HG03103 (cell line): ENCODE measurements at regions not wholly inside any gene's neighbourhood (a gene's known extent, or its start where the extent isn't known, plus 50 kb on each side); places are given as distances from the start of the nearest gene placed in this dataset.
"Not testable (repeated sequence)": the region's sequence is repeated elsewhere in the genome, so short reads cannot be mapped to it uniquely, and the experiment has no call there.

Source experiments
- ATAC-seq: cut with Tn5 transposase; IDR thresholded peaks from one replicate; pipeline ENCODE4 v1.9.1; 2021; ENCODE audit warnings: low read depth; ENCODE audit not compliant: unreplicated experiment

GRCh38 chr10:124194199-124194824 lies 100.9 kb upstream of the CHST15 start:
- ATAC-seq: no peak

- ATAC-seq: no peak
These were observed 99.9 kb upstream of the CHST15 start for GRCh38 chr10:124193309-124193696.

DNA sequence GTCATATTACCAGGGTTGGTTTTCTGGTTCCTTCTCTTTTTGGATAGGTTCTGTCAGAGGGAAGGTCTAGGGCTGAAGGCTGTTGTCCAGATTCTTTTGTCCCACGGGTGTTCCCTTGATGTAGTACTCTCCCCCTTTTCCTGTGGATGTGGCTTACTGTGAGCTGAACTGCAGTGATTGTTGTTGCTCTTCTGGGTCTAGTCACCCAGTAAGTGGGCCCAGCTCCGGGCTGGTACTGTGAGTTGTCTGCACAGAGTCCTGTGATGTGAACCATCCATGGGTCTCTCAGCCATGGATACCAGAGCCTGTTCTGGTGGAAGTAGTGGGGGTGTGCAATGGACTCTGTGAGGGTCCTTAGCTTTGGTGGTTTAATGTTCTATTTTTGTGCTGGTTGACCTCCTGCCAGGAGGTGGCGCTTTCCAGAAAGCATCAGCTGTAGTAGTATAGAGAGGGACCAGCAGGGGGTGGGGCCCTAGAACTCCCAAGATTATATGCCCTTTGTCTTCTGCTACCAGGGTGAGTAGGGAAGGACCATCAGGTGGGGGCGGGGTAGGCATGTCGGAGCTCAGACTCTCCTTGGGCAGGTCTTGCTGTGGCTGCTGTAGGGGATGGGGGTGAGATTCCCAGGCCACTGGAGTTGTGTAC lies 99.4 kb upstream of the CHST15 start:
- ATAC-seq: not testable (repeated sequence)

DNA sequence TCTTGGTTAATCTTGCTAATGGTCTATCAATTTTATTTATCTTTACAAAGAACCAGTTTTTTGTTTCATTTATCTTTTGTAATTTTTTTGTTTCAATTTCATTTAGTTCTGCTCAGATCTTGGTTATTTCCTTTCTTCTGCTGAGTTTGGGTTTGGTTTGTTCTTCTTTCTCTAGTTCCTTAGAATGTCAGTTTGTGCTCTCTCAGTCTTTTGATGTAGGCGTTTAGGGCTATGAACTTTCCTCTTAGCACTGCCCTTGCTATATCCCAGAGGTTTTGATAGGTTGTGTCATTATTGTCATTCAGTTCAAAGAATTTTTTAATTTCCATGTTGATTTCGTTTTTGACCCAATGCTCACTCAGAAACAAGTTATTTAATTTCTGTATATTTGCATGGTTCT lies 97.1 kb upstream of the CHST15 start:
- ATAC-seq: not testable (repeated sequence)

DNA sequence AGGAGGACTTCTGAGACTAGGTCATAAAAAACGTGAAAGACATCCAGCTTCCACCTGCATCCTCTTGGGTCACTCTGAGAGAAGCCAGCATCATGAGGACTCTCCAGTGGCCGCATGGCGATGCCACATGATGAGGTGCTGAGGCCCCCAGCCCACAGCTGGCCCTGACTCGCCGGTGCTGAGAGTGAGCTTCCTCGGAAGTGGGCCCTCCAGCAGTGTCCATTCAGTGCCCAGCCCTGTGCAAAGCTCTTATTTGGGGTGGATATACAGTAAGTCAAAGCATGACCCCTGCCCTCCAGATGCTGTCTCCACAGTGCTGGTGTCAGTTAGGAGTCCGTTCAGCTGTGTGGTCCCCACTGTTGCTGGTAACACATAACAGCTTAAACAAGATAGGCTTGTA lies 93.6 kb upstream of the CHST15 start:
- ATAC-seq: no peak

DNA sequence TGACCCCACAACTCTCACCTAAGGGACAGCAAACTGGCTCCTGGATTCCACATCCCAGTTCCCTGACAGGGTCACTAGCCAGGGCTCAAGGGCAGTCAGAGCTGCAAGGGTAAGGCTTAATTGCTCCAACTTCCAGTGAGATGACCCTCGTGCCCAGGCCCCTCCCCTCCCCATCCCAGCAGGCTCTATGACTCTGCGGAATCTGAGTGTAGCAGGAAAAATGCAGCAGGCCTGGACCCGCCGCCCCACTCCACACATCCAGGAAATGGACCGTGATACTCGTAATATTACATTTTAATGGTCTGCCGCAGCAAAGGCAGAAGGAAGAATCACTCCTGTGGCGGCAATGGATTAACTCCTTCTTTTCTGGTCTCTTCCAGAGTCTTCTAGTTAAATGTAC lies 91.7 kb upstream of the CHST15 start:
- no peak for ATAC-seq

DNA sequence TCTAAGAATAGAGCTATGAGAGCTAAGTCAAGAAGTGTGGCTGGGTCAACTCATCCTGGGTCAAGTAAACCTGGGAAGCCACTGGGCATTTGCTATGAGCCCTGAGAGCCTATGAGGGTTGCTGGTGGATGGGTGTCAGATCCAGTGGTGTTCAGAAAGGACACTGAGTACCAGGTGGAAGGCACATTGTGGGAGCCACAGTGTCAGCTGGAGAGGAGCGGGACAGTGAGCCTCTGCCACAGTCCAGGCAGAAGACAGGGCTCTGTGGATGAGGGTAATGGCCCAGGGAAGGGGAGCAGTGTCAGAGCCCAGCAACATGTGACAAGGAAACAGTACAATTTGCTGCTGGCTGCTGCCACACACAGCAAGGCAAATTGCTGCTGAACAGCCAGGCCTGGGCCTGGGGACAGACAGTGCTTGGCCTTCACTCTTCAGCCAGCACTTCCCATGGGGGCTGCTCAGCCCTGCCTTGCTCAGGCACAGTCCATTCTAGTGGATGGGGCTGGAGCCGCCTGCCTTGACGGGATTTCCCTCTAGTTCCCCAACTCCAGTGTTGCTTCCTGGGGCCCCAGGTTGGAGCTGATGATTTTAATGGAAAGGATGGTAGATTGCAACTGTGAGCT lies 90.9 kb upstream of the CHST15 start:
- no peak for ATAC-seq

- ATAC-seq: no peak
These were observed 90.2 kb upstream of the CHST15 start for GRCh38 chr10:124183617-124184016.

GRCh38 chr10:124182088-124182541 lies 88.7 kb upstream of the CHST15 start:
- no peak for ATAC-seq

DNA sequence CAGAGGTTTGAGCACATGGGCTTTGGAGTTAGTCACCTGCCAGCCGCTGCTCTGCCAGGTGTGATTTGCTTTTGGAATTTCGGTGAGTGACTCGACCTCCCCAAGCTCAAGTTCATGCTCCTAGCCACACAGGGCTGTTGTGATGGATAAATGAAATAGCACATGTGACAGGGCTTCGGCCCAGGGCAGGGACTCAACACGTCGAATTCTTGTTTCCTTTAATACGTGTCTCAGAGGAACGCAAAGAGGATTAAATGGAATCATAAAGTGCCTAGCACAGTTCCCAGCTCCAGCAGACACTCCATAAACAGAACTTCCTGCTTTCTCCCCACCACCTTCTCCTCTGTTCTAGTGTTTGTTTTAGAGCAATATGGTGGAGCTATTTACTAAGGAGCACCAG lies 88.3 kb upstream of the CHST15 start:
- no peak for ATAC-seq

DNA sequence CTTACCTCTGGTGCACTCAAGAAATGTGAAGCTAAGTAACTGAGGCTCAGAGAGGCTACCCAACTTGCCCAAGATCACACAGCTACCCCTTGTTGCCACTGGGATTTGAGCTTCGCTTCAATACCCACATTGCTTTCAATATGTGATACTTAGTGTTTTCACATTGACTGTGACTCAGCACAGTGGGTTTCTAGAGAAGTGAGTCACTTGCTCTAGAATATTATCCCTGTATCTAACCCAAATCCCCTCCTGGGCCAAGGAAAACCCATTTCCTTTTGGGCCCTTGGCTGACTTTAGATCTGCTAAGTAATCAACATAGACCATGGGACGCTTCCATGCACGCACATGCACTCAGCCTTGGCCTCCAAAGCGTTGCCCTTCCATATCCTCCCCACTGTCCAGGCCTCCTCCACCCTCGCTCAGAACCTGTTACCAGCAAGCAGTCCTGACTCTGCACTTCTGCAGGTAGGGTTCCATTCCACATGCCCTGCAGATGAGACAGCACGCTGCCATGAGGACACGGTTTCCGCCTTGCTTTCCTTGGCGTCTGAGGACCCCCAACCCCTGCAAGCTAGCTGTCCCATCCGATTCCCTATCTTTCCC lies 87.7 kb upstream of the CHST15 start:
- ATAC-seq: no peak

- no peak for ATAC-seq
These were observed 86.8 kb upstream of the CHST15 start for GRCh38 chr10:124180044-124180745.

DNA sequence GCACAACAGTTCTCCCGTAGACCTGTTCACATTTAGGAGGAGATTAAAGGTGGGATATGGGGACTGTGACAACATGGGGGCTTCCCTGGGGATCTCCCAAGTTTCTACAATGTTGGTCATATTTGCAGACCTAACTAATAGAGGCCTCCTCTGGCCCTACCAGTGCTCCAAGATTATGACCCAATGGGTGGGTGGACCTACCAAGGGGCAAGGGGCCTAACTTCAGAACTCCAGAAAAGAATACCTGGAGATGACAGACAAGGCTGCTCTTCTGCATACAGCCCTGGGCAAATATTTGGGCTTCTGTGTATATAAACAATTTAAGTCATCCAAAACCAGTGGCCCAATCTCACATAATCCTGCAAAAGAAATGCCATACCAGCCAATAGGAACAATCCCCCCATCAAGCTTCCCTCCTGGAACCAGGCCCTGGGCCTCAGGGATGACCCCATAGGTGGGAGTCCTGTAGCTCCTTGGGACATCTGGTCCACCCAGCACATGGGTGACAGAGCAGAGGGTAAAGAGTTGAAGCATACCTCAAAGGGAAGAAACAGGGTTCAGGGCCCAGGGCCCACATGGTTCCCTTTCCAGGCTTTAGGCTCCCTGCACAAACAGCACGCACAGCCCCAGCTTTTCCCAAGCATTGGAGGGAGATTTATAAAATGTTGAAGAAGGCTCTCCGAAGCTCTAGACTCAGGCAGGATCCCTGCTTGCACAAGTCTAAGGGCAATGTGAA lies 86.1 kb upstream of the CHST15 start:
- ATAC-seq: no peak

- ATAC-seq: no peak
These were observed 83.8 kb upstream of the CHST15 start for GRCh38 chr10:124177180-124177518.

DNA sequence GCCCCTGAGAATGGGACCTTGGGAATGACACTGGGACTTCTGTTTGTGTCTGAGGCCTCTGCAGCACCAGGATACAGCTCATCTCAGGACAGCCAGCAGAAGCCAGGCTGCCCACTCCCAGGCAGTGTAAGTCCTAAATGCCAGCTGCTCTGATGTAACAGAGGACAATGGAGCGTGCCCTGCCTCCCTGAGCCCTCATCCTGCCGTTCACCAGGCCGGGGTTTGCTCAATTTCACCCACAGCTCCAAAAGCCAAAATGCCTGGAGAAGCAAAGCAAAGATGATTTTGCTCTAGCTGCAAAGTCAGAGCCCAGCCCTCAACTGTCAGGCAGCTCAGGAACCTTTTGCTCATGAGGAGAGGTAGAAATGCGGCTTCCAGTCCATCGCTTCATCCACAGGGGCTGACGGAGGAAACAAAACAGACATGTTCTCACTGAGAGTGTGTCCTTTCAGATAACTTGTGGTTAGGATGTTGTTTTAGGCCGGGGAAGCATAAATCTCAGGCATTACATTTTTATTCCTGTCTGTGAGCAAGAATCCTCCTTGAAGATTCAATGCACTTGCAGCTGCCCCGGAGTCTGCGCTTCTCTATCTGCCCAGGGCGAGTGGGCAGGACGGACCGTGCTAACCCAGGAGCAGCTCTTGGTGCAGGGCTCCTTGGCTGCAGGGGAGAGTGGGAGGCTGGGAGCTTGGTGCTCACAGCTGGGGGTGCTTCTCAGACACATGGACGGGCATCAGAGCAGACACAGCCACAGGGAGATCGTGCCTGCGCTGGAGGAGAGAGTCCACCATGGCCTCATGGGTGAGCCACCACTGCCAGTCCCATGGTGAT lies 83.2 kb upstream of the CHST15 start:
- ATAC-seq: no peak

GRCh38 chr10:124175701-124176348 lies 82.4 kb upstream of the CHST15 start:
- ATAC-seq: no peak

DNA sequence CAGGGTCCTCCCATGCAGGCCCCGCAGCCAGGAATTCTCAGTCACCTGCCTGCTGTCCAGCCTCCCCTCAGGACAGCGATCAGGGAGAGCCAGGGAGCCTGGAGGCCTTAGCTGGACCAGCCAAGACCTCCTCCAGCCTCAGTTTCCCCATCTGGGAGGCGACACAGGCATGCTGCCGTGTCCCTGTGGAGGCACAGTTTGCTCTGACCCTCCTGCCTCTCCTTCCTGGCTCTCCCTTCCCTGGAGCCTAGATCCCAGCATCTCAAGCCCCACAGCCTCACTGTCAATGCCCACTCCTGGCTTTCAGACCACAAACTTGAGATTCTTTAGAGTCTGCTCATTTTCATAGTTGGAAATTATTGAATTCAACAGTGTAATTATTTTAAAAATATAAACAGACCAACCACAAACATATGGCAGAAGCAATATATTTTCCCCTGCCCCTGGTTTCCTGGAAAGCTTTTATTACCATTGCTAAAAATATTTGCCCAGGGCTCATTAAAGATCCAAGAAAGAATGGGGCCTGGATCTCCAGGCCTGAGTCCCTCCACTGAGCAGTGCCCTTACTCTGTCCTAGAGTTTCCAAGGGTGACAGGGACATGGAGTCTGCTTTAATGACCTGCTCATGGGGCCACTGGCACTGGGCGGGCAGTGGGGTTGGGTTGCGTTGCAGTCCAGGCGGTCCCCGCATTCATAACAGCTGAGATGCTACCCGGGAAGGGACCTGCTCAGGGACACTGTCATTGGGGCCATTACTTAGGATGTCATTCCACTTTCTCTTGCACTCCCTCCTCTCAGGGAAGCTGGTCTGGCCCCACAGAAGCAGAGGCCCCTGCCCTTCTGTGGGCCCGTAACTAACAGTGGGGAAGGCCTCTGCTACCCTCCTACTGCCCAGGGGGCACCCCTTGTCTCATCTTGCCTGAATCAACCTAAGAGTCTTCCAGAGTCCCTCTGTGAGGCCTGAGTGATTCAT lies 81.6 kb upstream of the CHST15 start:
- ATAC-seq: no peak

GRCh38 chr10:124174071-124174566 lies 80.7 kb upstream of the CHST15 start:
- ATAC-seq: no peak
